ENCODE measurements at regions not wholly inside any gene's neighbourhood (a gene's known extent, or its start where the extent isn't known, plus 50 kb on each side); places are given as distances from the start of the nearest gene placed in this dataset.

- H2AFZ ChIP-seq (ENCODE audit: low read length): no peak overlapping the region
- H3K18ac ChIP-seq (ENCODE audit: low read length): no peak overlapping the region
- no peak overlapping the region for H4K8ac ChIP-seq (ENCODE audit: low read depth, low read length)
- no peaks in the 10 kb centered on the region for H3K79me1 ChIP-seq (ENCODE audit: low read depth, low read length)
- no peaks in the 10 kb centered on the region for H3K9me3 ChIP-seq (replicated peaks in 1 of 2; ENCODE audit: control insufficient read depth in 2 of 2, insufficient read depth in 1 of 2, low read depth in 1 of 2, low read length in 2 of 2)
- H3K27me3 ChIP-seq (ENCODE audit: control insufficient read depth in 3 of 3, insufficient read depth in 3 of 3, low read depth in 1 of 3, low read length in 3 of 3): no peaks in the 10 kb centered on the region
- WGBS, 2 donors (ENCODE audit: extremely low coverage in 2 of 2, insufficient read length in 2 of 2, insufficient replicate concordance in 1 of 2): no CpG with 5 or more reads among the region's 1 CpG
- H3K4me2 ChIP-seq (ENCODE audit: insufficient read depth, low read length, poor library complexity, severe bottlenecking): no peak overlapping the region
- H3K36me3 ChIP-seq (replicated peaks in 1 of 2; ENCODE audit: control insufficient read depth in 2 of 2, insufficient read depth in 2 of 2, low read length in 2 of 2): no peaks in the 10 kb centered on the region
- no peak overlapping the region for H3K14ac ChIP-seq (ENCODE audit: low read length)
- no peak overlapping the region for H3K4me3 ChIP-seq (ENCODE audit: low read length in 2 of 2)
- H2AK5ac ChIP-seq (ENCODE audit: low read depth, low read length): no peak overlapping the region
- H2BK120ac ChIP-seq (ENCODE audit: low read depth, low read length): no peak overlapping the region
- H3K27ac ChIP-seq (replicated peaks; ENCODE audit: low read length): no peak overlapping the region
- H2BK5ac ChIP-seq (ENCODE audit: low read length): no peak overlapping the region
- no peak overlapping the region for H3K23ac ChIP-seq (ENCODE audit: low read depth, low read length, poor library complexity)
- H4K91ac ChIP-seq (ENCODE audit: low read depth, low read length, poor library complexity): no peak overlapping the region
- no peak overlapping the region for H2BK12ac ChIP-seq (ENCODE audit: low read length)
- no peak overlapping the region for H3K4ac ChIP-seq (ENCODE audit: low read length)
- no peak overlapping the region for H3K9ac ChIP-seq (ENCODE audit: low read depth, low read length, poor library complexity)
- no peak overlapping the region for H2BK15ac ChIP-seq (ENCODE audit: low read length)
- no peak for DNase-seq (ENCODE audit: low spot score)
- peaks cover 1 to 6% of the 10 kb centered on the region in 2 donors for H3K4me1 ChIP-seq (ENCODE audit: control insufficient read depth in 2 of 2, insufficient read depth in 1 of 2, low read depth in 1 of 2, low read length in 2 of 2)
Measured at GRCh38 chr3:117836296-117836695, 1126.7 kb downstream of the TUSC7 start.

DNA sequence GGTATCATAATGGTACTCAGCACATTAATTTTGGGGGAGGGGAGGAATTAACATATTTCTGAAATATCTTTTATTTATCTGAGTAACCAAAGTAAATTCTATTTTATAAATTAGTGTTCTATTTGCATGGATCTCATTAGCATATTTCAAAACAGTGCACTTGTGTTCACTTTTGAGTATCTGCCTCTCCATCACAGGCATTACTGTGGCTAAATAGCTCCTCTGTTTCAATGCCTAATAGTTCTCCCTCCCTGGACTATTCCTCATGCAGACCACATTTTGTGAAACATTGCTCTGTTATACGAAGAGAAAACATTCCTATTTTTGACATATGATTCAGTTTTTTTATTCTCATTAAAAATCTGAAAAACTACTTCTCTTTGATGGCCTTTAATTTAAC lies 1127.8 kb downstream of the TUSC7 start:
- no peak overlapping the region for H3K4ac ChIP-seq (ENCODE audit: low read length)

GRCh38 chr3:117842086-117842485 lies 1132.5 kb downstream of the TUSC7 start:
- no peak overlapping the region for H3K9ac ChIP-seq (ENCODE audit: low read depth, low read length, poor library complexity)
- H2BK5ac ChIP-seq (ENCODE audit: low read length): no peak overlapping the region
- no peak overlapping the region for H2AK5ac ChIP-seq (ENCODE audit: low read depth, low read length)
- no peak overlapping the region for H3K14ac ChIP-seq (ENCODE audit: low read length)
- H3K27ac ChIP-seq (replicated peaks; ENCODE audit: low read length): no peak overlapping the region
- H4K8ac ChIP-seq (ENCODE audit: low read depth, low read length): no peak overlapping the region
- no peak for DNase-seq (ENCODE audit: low spot score)
- H4K91ac ChIP-seq (ENCODE audit: low read depth, low read length, poor library complexity): no peak overlapping the region
- H3K23ac ChIP-seq (ENCODE audit: low read depth, low read length, poor library complexity): no peak overlapping the region
- WGBS, 2 donors (ENCODE audit: extremely low coverage in 2 of 2, insufficient read length in 2 of 2, insufficient replicate concordance in 1 of 2): no CpG with 5 or more reads among the region's 1 CpG
- H3K4ac ChIP-seq (ENCODE audit: low read length): no peak overlapping the region
- H3K4me1 ChIP-seq (ENCODE audit: control insufficient read depth in 2 of 2, insufficient read depth in 1 of 2, low read depth in 1 of 2, low read length in 2 of 2): peaks cover 0 to 2% of the 10 kb centered on the region in 2 donors
- H2BK15ac ChIP-seq (ENCODE audit: low read length): no peak overlapping the region
- H2BK12ac ChIP-seq (ENCODE audit: low read length): no peak overlapping the region
- no peaks in the 10 kb centered on the region for H3K27me3 ChIP-seq (ENCODE audit: control insufficient read depth in 3 of 3, insufficient read depth in 3 of 3, low read depth in 1 of 3, low read length in 3 of 3)
- no peaks in the 10 kb centered on the region for H3K36me3 ChIP-seq (replicated peaks in 1 of 2; ENCODE audit: control insufficient read depth in 2 of 2, insufficient read depth in 2 of 2, low read length in 2 of 2)
- H3K18ac ChIP-seq (ENCODE audit: low read length): no peak overlapping the region
- no peaks in the 10 kb centered on the region for H3K79me1 ChIP-seq (ENCODE audit: low read depth, low read length)
- no peaks in the 10 kb centered on the region for H3K9me3 ChIP-seq (replicated peaks in 1 of 2; ENCODE audit: control insufficient read depth in 2 of 2, insufficient read depth in 1 of 2, low read depth in 1 of 2, low read length in 2 of 2)
- H3K4me2 ChIP-seq (ENCODE audit: insufficient read depth, low read length, poor library complexity, severe bottlenecking): no peak overlapping the region
- no peak overlapping the region for H3K4me3 ChIP-seq (ENCODE audit: low read length in 2 of 2)
- H2AFZ ChIP-seq (ENCODE audit: low read length): no peak overlapping the region
- no peak overlapping the region for H2BK120ac ChIP-seq (ENCODE audit: low read depth, low read length)

More for the DNA sequence above, 1127.8 kb downstream of the TUSC7 start:
- H3K14ac ChIP-seq (ENCODE audit: low read length): no peak overlapping the region
- H3K9me3 ChIP-seq (replicated peaks in 1 of 2; ENCODE audit: control insufficient read depth in 2 of 2, insufficient read depth in 1 of 2, low read depth in 1 of 2, low read length in 2 of 2): no peaks in the 10 kb centered on the region
- no peak overlapping the region for H2BK120ac ChIP-seq (ENCODE audit: low read depth, low read length)
- no peak overlapping the region for H4K8ac ChIP-seq (ENCODE audit: low read depth, low read length)
- DNase-seq (ENCODE audit: low spot score): no peak
- peaks cover 1 to 6% of the 10 kb centered on the region in 2 donors for H3K4me1 ChIP-seq (ENCODE audit: control insufficient read depth in 2 of 2, insufficient read depth in 1 of 2, low read depth in 1 of 2, low read length in 2 of 2)
- no peaks in the 10 kb centered on the region for H3K36me3 ChIP-seq (replicated peaks in 1 of 2; ENCODE audit: control insufficient read depth in 2 of 2, insufficient read depth in 2 of 2, low read length in 2 of 2)
- WGBS, 2 donors (ENCODE audit: extremely low coverage in 2 of 2, insufficient read length in 2 of 2, insufficient replicate concordance in 1 of 2): no CpG with 5 or more reads among the region's 1 CpG
- H2BK5ac ChIP-seq (ENCODE audit: low read length): no peak overlapping the region
- H3K23ac ChIP-seq (ENCODE audit: low read depth, low read length, poor library complexity): no peak overlapping the region
- no peak overlapping the region for H2AFZ ChIP-seq (ENCODE audit: low read length)
- H3K27ac ChIP-seq (replicated peaks; ENCODE audit: low read length): no peak overlapping the region
- H3K9ac ChIP-seq (ENCODE audit: low read depth, low read length, poor library complexity): no peak overlapping the region
- H3K4me3 ChIP-seq (ENCODE audit: low read length in 2 of 2): no peak overlapping the region
- no peaks in the 10 kb centered on the region for H3K79me1 ChIP-seq (ENCODE audit: low read depth, low read length)
- H2BK15ac ChIP-seq (ENCODE audit: low read length): no peak overlapping the region
- no peak overlapping the region for H4K91ac ChIP-seq (ENCODE audit: low read depth, low read length, poor library complexity)
- no peak overlapping the region for H2AK5ac ChIP-seq (ENCODE audit: low read depth, low read length)
- no peak overlapping the region for H3K4me2 ChIP-seq (ENCODE audit: insufficient read depth, low read length, poor library complexity, severe bottlenecking)
- no peak overlapping the region for H2BK12ac ChIP-seq (ENCODE audit: low read length)
- no peaks in the 10 kb centered on the region for H3K27me3 ChIP-seq (ENCODE audit: control insufficient read depth in 3 of 3, insufficient read depth in 3 of 3, low read depth in 1 of 3, low read length in 3 of 3)
- no peak overlapping the region for H3K18ac ChIP-seq (ENCODE audit: low read length)

GRCh38 chr3:117843356-117843755 lies 1133.8 kb downstream of the TUSC7 start:
- Histone ChIP-seq H2AFZ (ENCODE audit: low read length) (no peak overlapping the region), H3K4me1 (ENCODE audit: control insufficient read depth in 2 of 2, insufficient read depth in 1 of 2, low read depth in 1 of 2, low read length in 2 of 2) (peaks cover 0 to 2% of the 10 kb centered on the region in 2 donors), H3K4me3 (ENCODE audit: low read length in 2 of 2) (no peak overlapping the region), H3K36me3 (replicated peaks in 1 of 2; ENCODE audit: control insufficient read depth in 2 of 2, insufficient read depth in 2 of 2, low read length in 2 of 2) (no peaks in the 10 kb centered on the region), H3K23ac (ENCODE audit: low read depth, low read length, poor library complexity) (no peak overlapping the region), H3K27me3 (ENCODE audit: control insufficient read depth in 3 of 3, insufficient read depth in 3 of 3, low read depth in 1 of 3, low read length in 3 of 3) (no peaks in the 10 kb centered on the region), H2BK12ac (ENCODE audit: low read length) (no peak overlapping the region), H3K4me2 (ENCODE audit: insufficient read depth, low read length, poor library complexity, severe bottlenecking) (no peak overlapping the region), H3K27ac (replicated peaks; ENCODE audit: low read length) (no peak overlapping the region), H3K4ac (ENCODE audit: low read length) (no peak overlapping the region), H3K79me1 (ENCODE audit: low read depth, low read length) (no peaks in the 10 kb centered on the region), H3K18ac (ENCODE audit: low read length) (no peak overlapping the region), H2BK5ac (ENCODE audit: low read length) (no peak overlapping the region), H3K9ac (ENCODE audit: low read depth, low read length, poor library complexity) (no peak overlapping the region), H4K8ac (ENCODE audit: low read depth, low read length) (no peak overlapping the region), H3K14ac (ENCODE audit: low read length) (no peak overlapping the region), H4K91ac (ENCODE audit: low read depth, low read length, poor library complexity) (no peak overlapping the region), H3K9me3 (replicated peaks in 1 of 2; ENCODE audit: control insufficient read depth in 2 of 2, insufficient read depth in 1 of 2, low read depth in 1 of 2, low read length in 2 of 2) (no peaks in the 10 kb centered on the region), H2BK15ac (ENCODE audit: low read length) (no peak overlapping the region), H2AK5ac (ENCODE audit: low read depth, low read length) (no peak overlapping the region), H2BK120ac (ENCODE audit: low read depth, low read length) (no peak overlapping the region)
- no peak for DNase-seq (ENCODE audit: low spot score)

Data from neuronal stem cell (in vitro differentiated cells).